ENCODE measurements at regions not wholly inside any gene's neighbourhood (a gene's known extent, or its start where the extent isn't known, plus 50 kb on each side); places are given as distances from the start of the nearest gene placed in this dataset.

DNA sequence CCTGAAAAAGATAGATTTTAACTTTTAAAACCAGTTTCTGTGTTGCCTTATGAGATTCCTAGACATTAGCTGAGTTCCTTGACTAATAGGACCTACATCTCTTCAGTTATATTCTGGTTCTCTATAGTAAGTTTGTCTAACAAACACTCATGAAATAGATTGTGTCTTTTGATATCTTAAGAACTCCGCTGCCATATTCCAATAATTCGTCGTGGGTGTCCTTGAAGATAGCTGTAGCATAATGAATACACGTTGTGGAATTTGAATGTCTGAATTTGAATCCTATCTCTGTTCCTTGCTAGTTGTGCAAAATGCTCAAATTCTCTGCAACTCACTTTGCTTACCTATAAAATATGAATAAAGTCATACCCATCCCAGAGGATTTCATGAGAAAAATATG lies 176.8 kb upstream of the COL3A1 start:
- TF ChIP-seq, protein P1, sequence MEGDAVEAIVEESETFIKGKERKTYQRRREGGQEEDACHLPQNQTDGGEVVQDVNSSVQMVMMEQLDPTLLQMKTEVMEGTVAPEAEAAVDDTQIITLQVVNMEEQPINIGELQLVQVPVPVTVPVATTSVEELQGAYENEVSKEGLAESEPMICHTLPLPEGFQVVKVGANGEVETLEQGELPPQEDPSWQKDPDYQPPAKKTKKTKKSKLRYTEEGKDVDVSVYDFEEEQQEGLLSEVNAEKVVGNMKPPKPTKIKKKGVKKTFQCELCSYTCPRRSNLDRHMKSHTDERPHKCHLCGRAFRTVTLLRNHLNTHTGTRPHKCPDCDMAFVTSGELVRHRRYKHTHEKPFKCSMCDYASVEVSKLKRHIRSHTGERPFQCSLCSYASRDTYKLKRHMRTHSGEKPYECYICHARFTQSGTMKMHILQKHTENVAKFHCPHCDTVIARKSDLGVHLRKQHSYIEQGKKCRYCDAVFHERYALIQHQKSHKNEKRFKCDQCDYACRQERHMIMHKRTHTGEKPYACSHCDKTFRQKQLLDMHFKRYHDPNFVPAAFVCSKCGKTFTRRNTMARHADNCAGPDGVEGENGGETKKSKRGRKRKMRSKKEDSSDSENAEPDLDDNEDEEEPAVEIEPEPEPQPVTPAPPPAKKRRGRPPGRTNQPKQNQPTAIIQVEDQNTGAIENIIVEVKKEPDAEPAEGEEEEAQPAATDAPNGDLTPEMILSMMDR (IDR thresholded peaks at IDR 0.05; ENCODE audit: insufficient read depth, low read length, poor library complexity, severe bottlenecking), result no peak
- DNase-seq (ENCODE audit: extremely low read depth, insufficient read length), result no peak
- no peaks in the 10 kb centered on the region for H3K27me3 ChIP-seq (replicated peaks; ENCODE audit: control insufficient read depth, insufficient read depth, low read length)

DNA sequence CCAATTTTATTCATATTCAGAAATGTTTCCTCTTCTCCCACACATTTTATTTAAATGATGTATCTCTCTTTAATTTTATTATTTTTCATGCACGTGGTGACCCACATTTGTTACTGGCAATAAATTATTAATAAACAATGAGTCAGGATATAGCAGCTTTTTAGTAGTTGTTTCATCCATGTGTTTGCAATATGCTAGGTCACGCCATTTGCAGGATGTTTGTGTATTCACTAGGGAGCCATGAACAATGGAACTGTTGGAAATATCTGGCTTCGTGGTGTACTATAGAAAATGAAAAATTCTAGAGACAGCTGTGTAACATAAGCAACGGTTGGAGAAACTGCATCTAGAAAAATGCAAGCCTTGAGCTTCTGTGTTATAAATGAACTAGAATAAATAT lies 176.0 kb upstream of the COL3A1 start:
- no peak for DNase-seq (ENCODE audit: extremely low read depth, insufficient read length)
- H3K4me3 ChIP-seq (replicated peaks; ENCODE audit: low read depth, low read length), result no peak overlapping the region
- H3K27me3 ChIP-seq (replicated peaks; ENCODE audit: control insufficient read depth, insufficient read depth, low read length), result no peaks in the 10 kb centered on the region

More for the DNA sequence above, 176.8 kb upstream of the COL3A1 start:
- Histone ChIP-seq H3K36me3 (ENCODE audit: control insufficient read depth, insufficient read depth, low read length) (no peaks in the 10 kb centered on the region), H3K4me3 (replicated peaks; ENCODE audit: low read depth, low read length) (no peak overlapping the region)

DNA sequence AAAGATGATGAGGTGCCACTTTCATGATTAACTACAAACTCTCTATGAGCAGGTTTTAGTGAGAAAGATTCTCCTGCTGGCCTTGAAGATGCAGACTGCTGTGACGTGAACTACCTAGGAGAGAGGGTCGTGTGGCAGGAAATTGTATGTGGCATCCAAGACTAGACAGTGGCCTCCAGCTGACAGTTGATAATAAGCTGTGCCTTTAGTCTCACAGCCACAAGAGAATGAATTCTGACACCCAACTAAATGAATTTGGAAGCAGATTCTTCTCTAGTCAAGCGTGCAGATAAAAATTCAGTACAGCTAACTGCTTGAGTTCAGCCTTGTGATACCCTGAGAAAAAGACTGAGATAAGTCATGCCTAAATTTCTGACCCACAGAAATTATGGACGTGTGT lies 169.0 kb upstream of the COL3A1 start:
- DNase-seq (ENCODE audit: extremely low read depth, insufficient read length), result no peak
- no peaks in the 10 kb centered on the region for H3K36me3 ChIP-seq (ENCODE audit: control insufficient read depth, insufficient read depth, low read length)

More for the DNA sequence above, 176.0 kb upstream of the COL3A1 start:
- no peaks in the 10 kb centered on the region for H3K36me3 ChIP-seq (ENCODE audit: control insufficient read depth, insufficient read depth, low read length)
- TF ChIP-seq, protein P1 (IDR thresholded peaks at IDR 0.05; ENCODE audit: insufficient read depth, low read length, poor library complexity, severe bottlenecking), result no peak

DNA sequence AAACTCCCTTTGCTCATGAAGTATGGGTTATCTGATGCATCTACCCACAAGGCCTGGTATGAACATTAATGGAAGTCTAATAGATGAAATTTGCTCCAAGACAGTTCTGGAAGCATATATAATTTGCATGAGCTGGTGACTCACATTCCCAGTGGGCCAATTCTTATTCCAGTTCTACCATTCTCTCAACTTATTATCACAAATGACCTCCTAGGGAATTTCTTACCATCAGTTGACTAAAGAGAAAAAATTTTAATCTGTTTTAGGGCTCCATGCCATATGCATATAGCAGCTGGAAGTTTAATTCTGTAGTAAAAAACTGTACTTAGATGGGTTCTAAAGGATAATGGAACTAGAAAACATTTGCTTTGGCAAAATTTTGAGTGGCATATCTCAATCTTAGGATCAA lies 165.2 kb upstream of the COL3A1 start:
- TF ChIP-seq, protein P1 (IDR thresholded peaks at IDR 0.05; ENCODE audit: insufficient read depth, low read length, poor library complexity, severe bottlenecking), result no peak
- Histone ChIP-seq H3K36me3 (ENCODE audit: control insufficient read depth, insufficient read depth, low read length) (no peaks in the 10 kb centered on the region), H3K4me3 (replicated peaks; ENCODE audit: low read depth, low read length) (no peak overlapping the region), H3K27me3 (replicated peaks; ENCODE audit: control insufficient read depth, insufficient read depth, low read length) (no peaks in the 10 kb centered on the region)
- no peak for DNase-seq (ENCODE audit: extremely low read depth, insufficient read length)

More for the DNA sequence above, 169.0 kb upstream of the COL3A1 start:
- Histone ChIP-seq H3K27me3 (replicated peaks; ENCODE audit: control insufficient read depth, insufficient read depth, low read length) (no peaks in the 10 kb centered on the region), H3K4me3 (replicated peaks; ENCODE audit: low read depth, low read length) (no peak overlapping the region)
- TF ChIP-seq, protein P1 (IDR thresholded peaks at IDR 0.05; ENCODE audit: insufficient read depth, low read length, poor library complexity, severe bottlenecking), result no peak

DNA sequence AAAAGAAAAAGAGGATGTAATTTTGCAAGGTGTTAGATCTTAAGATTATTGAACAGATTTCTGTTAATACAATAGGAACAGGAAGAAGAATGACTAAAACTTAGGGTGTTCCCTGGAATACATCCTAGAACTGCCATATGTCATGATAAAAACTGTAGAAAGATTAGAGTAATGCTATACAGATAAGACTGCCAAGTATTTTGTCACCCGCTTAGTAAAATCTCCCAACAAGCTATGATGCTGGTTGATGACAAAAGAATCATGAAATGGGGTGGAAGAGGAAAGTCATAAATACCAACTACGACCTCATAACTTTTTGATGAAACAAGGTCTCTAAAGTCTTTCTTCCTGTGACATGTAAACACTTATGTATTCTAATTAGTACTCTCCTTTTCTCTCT lies 163.6 kb upstream of the COL3A1 start:
- no peaks in the 10 kb centered on the region for H3K36me3 ChIP-seq (ENCODE audit: control insufficient read depth, insufficient read depth, low read length)
- DNase-seq (ENCODE audit: extremely low read depth, insufficient read length), result no peak
- no peak overlapping the region for H3K4me3 ChIP-seq (replicated peaks; ENCODE audit: low read depth, low read length)
- TF ChIP-seq, protein P1 (IDR thresholded peaks at IDR 0.05; ENCODE audit: insufficient read depth, low read length, poor library complexity, severe bottlenecking), result no peak
- H3K27me3 ChIP-seq (replicated peaks; ENCODE audit: control insufficient read depth, insufficient read depth, low read length), result no peaks in the 10 kb centered on the region

DNA sequence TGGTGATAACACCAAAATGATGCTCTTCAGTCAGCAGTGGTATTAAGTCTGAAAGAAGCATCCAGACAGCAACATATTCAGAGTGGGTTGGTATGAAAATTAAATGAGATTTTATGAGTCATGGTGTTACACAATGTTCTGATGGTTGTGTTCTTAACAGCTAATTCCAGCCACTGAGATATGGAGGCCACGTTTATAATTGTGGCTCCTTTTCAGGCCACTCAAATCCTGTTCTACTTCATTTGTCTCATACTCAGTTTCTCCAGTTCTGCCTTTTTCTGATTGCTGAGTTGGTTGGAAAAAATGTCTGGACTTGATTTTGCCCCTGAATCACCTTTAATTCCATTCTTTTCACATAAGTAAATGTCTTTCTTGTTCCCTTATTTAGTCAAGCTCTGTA lies 162.7 kb upstream of the COL3A1 start:
- TF ChIP-seq, protein P1 (IDR thresholded peaks at IDR 0.05; ENCODE audit: insufficient read depth, low read length, poor library complexity, severe bottlenecking), result no peak
- Histone ChIP-seq H3K4me3 (replicated peaks; ENCODE audit: low read depth, low read length) (no peak overlapping the region), H3K27me3 (replicated peaks; ENCODE audit: control insufficient read depth, insufficient read depth, low read length) (no peaks in the 10 kb centered on the region), H3K36me3 (ENCODE audit: control insufficient read depth, insufficient read depth, low read length) (no peaks in the 10 kb centered on the region)
- DNase-seq (ENCODE audit: extremely low read depth, insufficient read length), result no peak

All from GM06990 (cell line).